Endothelial cell of umbilical vein (primary cell): ENCODE measurements at regions not wholly inside any gene's neighbourhood (a gene's known extent, or its start where the extent isn't known, plus 50 kb on each side); places are given as distances from the start of the nearest gene placed in this dataset.

Experiments used
- BruUV-seq: library from RNA; stranded (reverse); fragments of 400-500 nt; replicated peaks from 2 replicates; lab custom pipeline; 2021; lab: Mats Ljungman, UMichigan
- CTCF ChIA-PET: fragments of 300-600, 350-600 bp; sonication (Branson Sonifier 250); formaldehyde crosslinking; loops from one replicate; lab custom pipeline; 2021; ENCODE audit warnings: antibody characterized with exemption, inconsistent platforms; lab: Charles Lee
- POLR2A ChIA-PET: fragments of 300-600, 350-600 bp; sonication (Branson Sonifier 250); formaldehyde crosslinking; loops from one replicate; lab custom pipeline; 2021; ENCODE audit warnings: antibody characterized with exemption, inconsistent platforms; lab: Charles Lee
- DNase-seq: peaks from one replicate; pipeline ENCODE4 v3.0.0-alpha.2; 2011; ENCODE audit warnings: low read depth, low spot score
- FAIRE-seq: peaks from 2 replicates; lab custom pipeline; 2011; peaks lifted over from hg19 to GRCh38; lab: Jason Lieb, UNC
- H2AFZ ChIP-seq: 2 replicates; pipeline ENCODE4 v1.6.0; 2012; ENCODE audit warnings: low read depth, low read length, control low read depth, inconsistent platforms
- H3K27ac ChIP-seq: 2 replicates; pipeline ENCODE4 v1.5.1; 2011; ENCODE audit warnings: low read depth, mild to moderate bottlenecking, control low read depth, low read length, moderate library complexity; ENCODE audit not compliant: insufficient read depth
- H3K27me3 ChIP-seq, 2 experiments: 2 replicates each; pipeline versions ENCODE4 v1.6.0 to v1.6.1; 2011; ENCODE audit warnings: low read length in 2 of 2, mixed read lengths in 1 of 2; ENCODE audit not compliant: control insufficient read depth in 2 of 2, insufficient read depth in 2 of 2
- H3K36me3 ChIP-seq, 2 experiments: 2 replicates in 1 of 2; 3 replicates in 1 of 2; pipeline ENCODE4 v1.5.1; 2011; ENCODE audit warnings: low read length in 2 of 2, mild to moderate bottlenecking in 1 of 2, moderate library complexity in 1 of 2; ENCODE audit not compliant: control insufficient read depth in 2 of 2, insufficient read depth in 2 of 2; ENCODE audit errors: extremely low read depth in 1 of 2
- H3K4me1 ChIP-seq: 3 replicates; pipeline ENCODE4 v1.5.1; 2011; ENCODE audit warnings: mild to moderate bottlenecking, low read length; ENCODE audit not compliant: control insufficient read depth, insufficient read depth; ENCODE audit errors: extremely low read depth
- H3K4me2 ChIP-seq: 2 replicates; pipeline ENCODE4 v1.6.1; 2011; ENCODE audit warnings: low read length, control low read depth, mixed read lengths; ENCODE audit not compliant: insufficient read depth
- H3K4me3 ChIP-seq, 3 experiments: fragments of 200-600 bp in 1 of 3; sonication (generic), shearing (Covaris generic) in 1 of 3; replicated peaks in 1 of 3; 2 replicates each; pipeline ENCODE4 v1.5.1; 2011 to 2016; ENCODE audit warnings: control low read depth in 3 of 3, low read length in 3 of 3, mild to moderate bottlenecking in 2 of 3, inconsistent platforms in 1 of 3, low read depth in 1 of 3, moderate library complexity in 1 of 3; ENCODE audit not compliant: insufficient read depth in 1 of 3
- H3K79me2 ChIP-seq: 2 replicates; pipeline ENCODE4 v1.6.0; 2012; ENCODE audit warnings: low read length, inconsistent platforms; ENCODE audit not compliant: control insufficient read depth, insufficient read depth
- H3K9ac ChIP-seq: replicated peaks from 2 replicates; pipeline ENCODE3; 2011; ENCODE audit warnings: low read length, control low read depth; ENCODE audit not compliant: insufficient read depth; ENCODE audit errors: extremely low read depth
- H3K9me1 ChIP-seq: replicated peaks from 3 replicates; pipeline ENCODE4 v1.6.0; 2011; ENCODE audit warnings: mild to moderate bottlenecking, low read length; ENCODE audit not compliant: control insufficient read depth, insufficient read depth; ENCODE audit errors: extremely low read depth
- H3K9me3 ChIP-seq: replicated peaks from 2 replicates; pipeline ENCODE4 v1.5.1; 2012; ENCODE audit warnings: low read length, inconsistent platforms; ENCODE audit not compliant: control insufficient read depth, insufficient read depth
- H4K20me1 ChIP-seq: replicated peaks from 2 replicates; pipeline ENCODE3; 2011; ENCODE audit warnings: mild to moderate bottlenecking, low read length; ENCODE audit not compliant: control insufficient read depth, insufficient read depth; ENCODE audit errors: extremely low read depth
- CTCF ChIP-seq, 2 donors: IDR thresholded peaks; 1 replicate in 1 of 2; 2 replicates in 1 of 2; pipeline ENCODE4 v1.5.1; 2011; ENCODE audit warnings: low read length in 2 of 2, mild to moderate bottlenecking in 2 of 2, moderate library complexity in 2 of 2, control low read depth in 1 of 2, inconsistent platforms in 1 of 2, low read depth in 1 of 2; ENCODE audit not compliant: insufficient read depth in 1 of 2; ENCODE audit errors: extremely low read depth in 1 of 2
- EZH2 ChIP-seq: IDR thresholded peaks from 2 replicates; pipeline ENCODE4 v1.6.1; 2012; ENCODE audit warnings: borderline replicate concordance, low read depth, mild to moderate bottlenecking, moderate library complexity, low read length, inconsistent platforms; ENCODE audit not compliant: severe bottlenecking
- FOS ChIP-seq: IDR thresholded peaks from 2 replicates; pipeline ENCODE4 v1.6.1; 2011; ENCODE audit warnings: mild to moderate bottlenecking, low read length, moderate library complexity, borderline replicate concordance; ENCODE audit not compliant: insufficient read depth
- GATA2 ChIP-seq: IDR thresholded peaks from 2 replicates; pipeline ENCODE4 v1.7.0; 2011; ENCODE audit warnings: low read depth, mild to moderate bottlenecking, moderate library complexity, mixed read lengths, low read length; ENCODE audit not compliant: insufficient read length, insufficient read depth
- JUN ChIP-seq: IDR thresholded peaks from 2 replicates; pipeline ENCODE4 v1.6.1; 2011; ENCODE audit warnings: borderline replicate concordance, low read depth; ENCODE audit not compliant: insufficient read length, insufficient read depth
- MAX ChIP-seq: IDR thresholded peaks from 2 replicates; pipeline ENCODE4 v1.6.1; 2011; ENCODE audit not compliant: insufficient read depth, insufficient read length
- MYC ChIP-seq: IDR thresholded peaks from one replicate; pipeline ENCODE4 v1.6.1; 2011; ENCODE audit warnings: mild to moderate bottlenecking, low read depth, low read length
- POLR2A ChIP-seq: IDR thresholded peaks from 2 replicates; pipeline ENCODE4 v1.6.1; 2012; ENCODE audit warnings: low read depth, mild to moderate bottlenecking, control low read depth, low read length
- POLR2AphosphoS5 ChIP-seq: IDR thresholded peaks from 2 replicates; pipeline ENCODE4 v1.6.1; 2012; ENCODE audit warnings: low read depth, mild to moderate bottlenecking, control low read depth, low read length, moderate library complexity; ENCODE audit not compliant: insufficient read depth
- dilution Hi-C: fragments of 300-500 bp; cut with MboI; formaldehyde crosslinking; loops from one replicate; pipeline ENCODE4 v1.15.0; 2019; ENCODE audit warnings: low sequenced_read_pairs; ENCODE audit not compliant: extremely low pct_ligation_motif_present
- intact Hi-C: fragments of 100-400 bp; cut with micrococcal nuclease; formaldehyde crosslinking; loops from one replicate; pipeline ENCODE4 v1.10.0; 2022

DNA sequence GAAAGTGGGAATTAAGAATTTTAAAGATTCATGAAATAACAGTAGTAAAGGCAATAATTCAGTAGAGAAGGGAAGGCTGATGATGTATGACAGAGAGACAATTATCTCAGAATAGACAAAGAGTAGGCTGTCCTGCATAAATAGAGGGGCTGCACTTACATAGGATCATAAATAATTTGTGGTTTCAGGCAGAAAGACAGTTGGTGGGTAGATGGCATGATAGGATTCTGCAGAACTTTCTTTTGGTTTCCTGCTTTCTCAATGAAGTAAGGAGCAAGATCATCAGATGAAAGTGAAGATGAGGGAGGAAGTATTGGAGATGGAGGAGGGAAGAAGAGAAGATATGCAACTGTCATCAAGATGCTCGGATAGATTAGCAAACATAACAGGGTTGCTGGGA is 604.9 kb upstream of the ZFP42 start:
- no peaks in the 10 kb centered on the region for H3K9me1 ChIP-seq
- no peak overlapping the region for H3K4me2 ChIP-seq
- TF ChIP-seq CTCF (IDR thresholded peaks at IDR 0.05; ENCODE audit: extremely low read depth in 1 of 2, insufficient read depth in 1 of 2, low read depth in 1 of 2, low read length in 2 of 2) = no peak
- no peak for TF ChIP-seq EZH2
- TF ChIP-seq FOS = no peak
- TF ChIP-seq POLR2AphosphoS5 = no peak
- no peak for TF ChIP-seq GATA2
- TF ChIP-seq MYC = no peak
- no peak for TF ChIP-seq POLR2A
- TF ChIP-seq JUN = no peak
- no peak for TF ChIP-seq MAX
- intact Hi-C loops = no loop called here
- no peak overlapping the region for H3K27ac ChIP-seq
- no TSS peak for BruUV-seq
- no peaks in the 10 kb centered on the region for H3K79me2 ChIP-seq
- no peaks in the 10 kb centered on the region for H3K4me1 ChIP-seq
- DNase-seq = no peak
- FAIRE-seq = no peak
- POLR2A ChIA-PET = no interaction called here
- no peak overlapping the region for H2AFZ ChIP-seq
- no peaks in the 10 kb centered on the region for H3K27me3 ChIP-seq
- dilution Hi-C loops = no loop called here
- no peaks in the 10 kb centered on the region for H4K20me1 ChIP-seq
- CTCF ChIA-PET = no interaction called here
- H3K9ac ChIP-seq = no peak overlapping the region
- H3K4me3 ChIP-seq = no peak overlapping the region
- H3K9me3 ChIP-seq = peaks cover 2% of the 10 kb centered on the region
- no peaks in the 10 kb centered on the region for H3K36me3 ChIP-seq
